Neural cell (in vitro differentiated cells): ENCODE measurements at regions not wholly inside any gene's neighbourhood (a gene's known extent, or its start where the extent isn't known, plus 50 kb on each side); places are given as distances from the start of the nearest gene placed in this dataset.

Source experiments
- H2AFZ ChIP-seq: fragments of 200-600, 300-800 bp; sonication (generic), shearing (Covaris generic); 2 replicates; pipeline ENCODE4 v1.6.0; 2014; ENCODE audit warnings: low read depth, mild to moderate bottlenecking, antibody characterized with exemption, low read length, moderate library complexity
- H3F3A ChIP-seq: fragments of 200-600 bp; shearing (Covaris generic); 2 replicates; pipeline ENCODE4 v1.6.1; 2016; ENCODE audit warnings: mild to moderate bottlenecking, moderate library complexity, mixed read lengths, antibody characterized with exemption, low read length; ENCODE audit not compliant: insufficient read depth, poor library complexity, severe bottlenecking
- H3K27ac ChIP-seq: fragments of 200-600, 300-800 bp; sonication (generic), shearing (Covaris generic); 2 replicates; pipeline ENCODE4 v1.5.1; 2014; ENCODE audit warnings: mild to moderate bottlenecking, low read length, moderate library complexity
- H3K27me3 ChIP-seq: fragments of 300-800, 200-600 bp; sonication (generic), shearing (Covaris generic); 2 replicates; pipeline ENCODE4 v1.6.0; 2014; ENCODE audit warnings: mild to moderate bottlenecking, low read depth, low read length, moderate library complexity; ENCODE audit not compliant: insufficient read depth
- H3K36me3 ChIP-seq: fragments of 300-800, 200-600 bp; sonication (generic), shearing (Covaris generic); 2 replicates; pipeline ENCODE4 v1.5.1; 2014; ENCODE audit warnings: mild to moderate bottlenecking, antibody characterized with exemption, low read length, moderate library complexity; ENCODE audit not compliant: insufficient read depth
- H3K4me2 ChIP-seq: fragments of 300-800, 200-600 bp; sonication (generic), shearing (Covaris generic); 2 replicates; pipeline ENCODE4 v1.6.0; 2014; ENCODE audit warnings: mild to moderate bottlenecking, low read length
- H3K4me3 ChIP-seq: fragments of 300-800, 200-600 bp; sonication (generic), shearing (Covaris generic); 2 replicates; pipeline ENCODE4 v1.5.1; 2014; ENCODE audit warnings: mild to moderate bottlenecking, low read length, moderate library complexity
- H3K79me2 ChIP-seq: fragments of 200-600 bp; shearing (Covaris generic); replicated peaks from 2 replicates; pipeline ENCODE4 v1.6.0; 2014; ENCODE audit warnings: mild to moderate bottlenecking, low read length, moderate library complexity; ENCODE audit not compliant: insufficient read depth
- H3K9ac ChIP-seq: fragments of 300-800, 200-600 bp; sonication (generic), shearing (Covaris generic); 2 replicates; pipeline ENCODE4 v1.6.1; 2016; ENCODE audit warnings: mild to moderate bottlenecking, low read length, mixed read lengths
- H3K9me2 ChIP-seq: fragments of 200-600 bp; shearing (Covaris generic); 2 replicates; pipeline ENCODE4 v1.6.1; 2016; ENCODE audit warnings: mild to moderate bottlenecking, low read length, mixed read lengths; ENCODE audit not compliant: insufficient read depth
- H3K9me3 ChIP-seq: fragments of 200-600, 300-800 bp; sonication (generic), shearing (Covaris generic); 2 replicates; pipeline ENCODE4 v1.6.1; 2016; ENCODE audit warnings: mild to moderate bottlenecking, mixed run types, low read length, moderate library complexity, mixed read lengths
- H4K20me1 ChIP-seq: fragments of 200-600 bp; shearing (Covaris generic); 2 replicates; pipeline ENCODE4 v1.6.1; 2016; ENCODE audit warnings: mild to moderate bottlenecking, mixed run types; ENCODE audit not compliant: insufficient read depth
- CTCF ChIP-seq: fragments of 450-650 bp; IDR thresholded peaks from 2 replicates; pipeline ENCODE4 v1.5.1; 2014; ENCODE audit warnings: antibody characterized with exemption, mild to moderate bottlenecking, moderate library complexity; ENCODE audit not compliant: poor library complexity, severe bottlenecking
- EP300 ChIP-seq: fragments of 450-650 bp; conservative IDR thresholded peaks from 2 replicates; pipeline ENCODE4 v1.6.1; 2014; ENCODE audit warnings: antibody characterized with exemption, mild to moderate bottlenecking, moderate library complexity; ENCODE audit not compliant: poor library complexity, severe bottlenecking
- EZH2 ChIP-seq: fragments of 200-600, 300-800 bp; shearing (Covaris generic), sonication (generic); IDR thresholded peaks from 2 replicates; pipeline ENCODE4 v1.6.1; 2014; ENCODE audit warnings: antibody characterized with exemption, low read length, borderline replicate concordance, mild to moderate bottlenecking; ENCODE audit not compliant: insufficient read depth, poor library complexity, severe bottlenecking
- MXI1 ChIP-seq: fragments of 450-650 bp; conservative IDR thresholded peaks from 2 replicates; pipeline ENCODE4 v1.6.1; 2014; ENCODE audit warnings: antibody characterized with exemption, mild to moderate bottlenecking; ENCODE audit not compliant: poor library complexity, severe bottlenecking
- POLR2AphosphoS5 ChIP-seq: IDR thresholded peaks from 2 replicates; pipeline ENCODE4 v1.6.1; 2012
- RAD21 ChIP-seq: fragments of 450-650 bp; conservative IDR thresholded peaks from 2 replicates; pipeline ENCODE4 v1.6.1; 2014; ENCODE audit warnings: antibody characterized with exemption, mild to moderate bottlenecking, moderate library complexity
- REST ChIP-seq: IDR thresholded peaks from 2 replicates; pipeline ENCODE4 v1.6.1; 2012; ENCODE audit warnings: borderline replicate concordance
- SMC3 ChIP-seq: fragments of 450-650 bp; conservative IDR thresholded peaks from 2 replicates; pipeline ENCODE4 v1.6.1; 2014; ENCODE audit warnings: antibody characterized with exemption, mild to moderate bottlenecking, moderate library complexity; ENCODE audit not compliant: poor library complexity
- TAF1 ChIP-seq: IDR thresholded peaks from 2 replicates; pipeline ENCODE4 v1.6.1; 2012; ENCODE audit warnings: low read depth

DNA sequence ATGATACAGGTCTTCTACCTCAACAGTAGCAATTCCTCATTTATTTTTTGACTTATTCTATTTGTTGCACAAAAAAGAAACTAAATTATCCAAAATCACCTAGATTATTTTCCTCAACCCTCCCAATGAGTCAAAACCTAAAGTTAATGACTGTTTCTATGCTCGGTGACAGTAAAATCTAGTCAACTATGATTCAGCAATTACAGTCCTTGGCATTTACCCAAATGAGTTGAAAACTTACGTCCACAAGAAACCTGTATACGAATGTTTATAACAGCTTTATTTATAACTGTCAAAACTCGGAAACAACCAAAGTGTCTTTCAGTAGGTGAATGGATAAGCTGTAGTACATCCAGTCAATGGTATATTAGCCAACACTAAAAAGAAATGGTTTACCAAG is 439.3 kb downstream of the CBLN2 start:
- Histone ChIP-seq H3F3A (no peaks in the 10 kb centered on the region), H3K79me2 (no peaks in the 10 kb centered on the region), H3K9ac (no peak overlapping the region), H2AFZ (no peak overlapping the region), H3K4me3 (no peak overlapping the region), H3K9me3 (no peaks in the 10 kb centered on the region), H3K4me2 (no peak overlapping the region), H3K9me2 (no peaks in the 10 kb centered on the region), H4K20me1 (no peaks in the 10 kb centered on the region), H3K27me3 (no peaks in the 10 kb centered on the region), H3K36me3 (no peaks in the 10 kb centered on the region), H3K27ac (no peak overlapping the region)
- TF ChIP-seq POLR2AphosphoS5: no peak
- TF ChIP-seq REST: no peak
- TF ChIP-seq CTCF: no peak

DNA sequence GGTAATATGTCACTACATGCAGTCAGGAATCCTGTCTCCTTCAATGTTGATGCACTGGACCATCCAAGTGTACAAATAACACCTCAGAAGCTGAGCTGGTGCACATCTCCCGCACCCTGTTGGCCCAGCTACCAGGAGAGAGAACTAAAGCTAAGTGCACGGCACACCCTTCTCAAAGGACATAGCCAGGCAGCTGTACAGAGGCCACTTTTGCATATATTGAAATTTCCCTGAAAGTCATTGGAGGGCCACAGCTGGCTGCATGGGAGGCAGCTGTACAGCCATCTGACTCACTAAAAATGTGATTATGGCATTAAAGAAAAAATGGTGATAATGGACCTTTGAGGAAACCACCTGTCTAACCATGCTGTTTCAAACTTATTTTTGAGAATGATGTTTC is 441.7 kb downstream of the CBLN2 start:
- no peaks in the 10 kb centered on the region for H3F3A ChIP-seq
- H3K4me2 ChIP-seq: no peak overlapping the region
- H3K27me3 ChIP-seq: no peaks in the 10 kb centered on the region
- no peaks in the 10 kb centered on the region for H3K9me3 ChIP-seq
- no peak overlapping the region for H2AFZ ChIP-seq
- H3K4me3 ChIP-seq: no peak overlapping the region
- no peak overlapping the region for H3K9ac ChIP-seq
- no peaks in the 10 kb centered on the region for H4K20me1 ChIP-seq
- no peak overlapping the region for H3K27ac ChIP-seq
- no peaks in the 10 kb centered on the region for H3K9me2 ChIP-seq
- TF ChIP-seq REST: no peak
- H3K79me2 ChIP-seq: no peaks in the 10 kb centered on the region
- H3K36me3 ChIP-seq: no peaks in the 10 kb centered on the region

DNA sequence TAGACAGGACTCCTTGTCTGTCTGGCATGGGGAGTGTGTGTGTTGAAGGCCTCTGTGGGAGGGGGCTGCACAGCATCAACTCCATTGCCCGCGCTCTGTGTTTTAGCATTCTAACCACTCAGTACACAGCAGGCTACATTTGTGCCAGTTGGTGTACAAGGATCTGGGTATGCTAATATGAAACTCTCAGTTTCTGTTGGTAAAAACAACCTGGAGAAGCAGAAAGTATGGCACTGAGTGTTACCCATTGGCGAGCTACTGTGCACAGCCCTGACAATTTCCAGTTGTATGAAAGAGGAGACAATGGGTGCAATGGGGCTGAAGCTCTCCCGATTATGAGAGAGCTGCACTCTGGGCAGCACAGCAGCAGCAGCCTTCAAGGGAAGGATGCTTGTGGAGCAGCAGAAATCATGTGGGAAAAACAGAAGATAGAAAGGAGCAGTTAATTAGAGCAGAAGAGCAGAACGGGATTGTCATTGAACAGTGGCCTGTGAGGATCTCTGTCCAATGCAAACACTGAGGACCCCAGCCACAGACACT is 443.6 kb downstream of the CBLN2 start:
- no peaks in the 10 kb centered on the region for H3K27me3 ChIP-seq
- H3K4me2 ChIP-seq: no peak overlapping the region
- H3F3A ChIP-seq: no peaks in the 10 kb centered on the region
- H2AFZ ChIP-seq: no peak overlapping the region
- no peak overlapping the region for H3K4me3 ChIP-seq
- H3K9me3 ChIP-seq: no peaks in the 10 kb centered on the region
- H3K9ac ChIP-seq: no peak overlapping the region
- H3K27ac ChIP-seq: no peak overlapping the region
- no peaks in the 10 kb centered on the region for H4K20me1 ChIP-seq
- no peaks in the 10 kb centered on the region for H3K79me2 ChIP-seq
- no peaks in the 10 kb centered on the region for H3K9me2 ChIP-seq
- no peaks in the 10 kb centered on the region for H3K36me3 ChIP-seq
- TF ChIP-seq POLR2AphosphoS5 (no peak), RAD21 (no peak), EZH2 (no peak), REST (no peak), EP300 (no peak), MXI1 (no peak), SMC3 (no peak), TAF1 (no peak)
